Activated CD8-positive, alpha-beta T cell treated with anti-CD3 and anti-CD28 coated beads, Interleukin-2, amount 10 ng/mL, durations not matched to agents 7 days and 5 days (primary cell): ENCODE measurements at regions not wholly inside any gene's neighbourhood (a gene's known extent, or its start where the extent isn't known, plus 50 kb on each side); places are given as distances from the start of the nearest gene placed in this dataset.

Experiments used
- ATAC-seq: fragments of 150-1000 bp; cut with Tn5 transposase; one replicate; pipeline ENCODE4 v1.10.0; 2021; ENCODE audit warnings: moderate library complexity
- CTCF ChIA-PET: fragments of 350-600 bp; sonication (Branson Sonifier 250); formaldehyde crosslinking; loops from one replicate; lab custom pipeline; 2021; ENCODE audit warnings: antibody characterized with exemption; lab: Charles Lee
- POLR2A ChIA-PET: fragments of 350-600 bp; sonication (Branson Sonifier 250); formaldehyde crosslinking; loops from one replicate; lab custom pipeline; 2021; ENCODE audit warnings: antibody characterized with exemption; lab: Charles Lee
- DNase-seq: peaks from one replicate; pipeline ENCODE4 v3.0.0-alpha.2; 2020
- H3K27ac Mint-ChIP-seq: one replicate; pipeline ENCODE4 v1.8.0; 2021; ENCODE audit warnings: mild to moderate bottlenecking, mixed read lengths
- H3K27me3 Mint-ChIP-seq: one replicate; pipeline ENCODE4 v1.8.0; 2021; ENCODE audit warnings: low read depth, mixed read lengths
- H3K36me3 Mint-ChIP-seq: one replicate; pipeline ENCODE4 v1.8.0; 2021; ENCODE audit warnings: low read depth, mixed read lengths
- H3K4me1 Mint-ChIP-seq: one replicate; pipeline ENCODE4 v1.8.0; 2021; ENCODE audit warnings: low read depth, mixed read lengths
- H3K4me3 Mint-ChIP-seq: one replicate; pipeline ENCODE4 v1.8.0; 2021; ENCODE audit warnings: mild to moderate bottlenecking, mixed read lengths
- H3K9me3 Mint-ChIP-seq: one replicate; pipeline ENCODE4 v1.8.0; 2022; ENCODE audit warnings: mixed read lengths; ENCODE audit not compliant: insufficient read depth

- Mint-ChIP-seq H3K36me3 (peaks cover 2% of the 10 kb centered on the region), H3K27me3 (peaks cover 18% of the 10 kb centered on the region), H3K27ac (no peak overlapping the region), H3K4me1 (no peaks in the 10 kb centered on the region), H3K4me3 (no peak overlapping the region), H3K9me3 (peaks cover 4% of the 10 kb centered on the region)
- ATAC-seq = no peak
- ChIA-PET POLR2A (no interaction called here), CTCF (no interaction called here)
- DNase-seq = no peak
These were observed 58.7 kb upstream of the HRH2 start for GRCh38 chr5:175599210-175599609.

GRCh38 chr5:175603987-175604739, 53.7 kb upstream of the HRH2 start:
- ATAC-seq (no peak), DNase-seq (no peak)
- H3K27ac Mint-ChIP-seq = no peak overlapping the region
- CTCF ChIA-PET = interaction anchor here (1.3 kb wide), 1 partner anchor 19 kb away, joined by 3 read pairs; no protein-coding TSS in a partner anchor
- POLR2A ChIA-PET = no interaction called here
- no peak overlapping the region for H3K4me3 Mint-ChIP-seq
- peaks cover 5% of the 10 kb centered on the region for H3K4me1 Mint-ChIP-seq
- H3K36me3 Mint-ChIP-seq = no peaks in the 10 kb centered on the region
- H3K9me3 Mint-ChIP-seq = peaks cover 2% of the 10 kb centered on the region
- H3K27me3 Mint-ChIP-seq = peaks cover 22% of the 10 kb centered on the region

GRCh38 chr5:175606409-175606808, 51.5 kb upstream of the HRH2 start:
- POLR2A ChIA-PET = no interaction called here
- DNase-seq (no peak), ATAC-seq (no peak)
- Mint-ChIP-seq H3K27ac (no peak overlapping the region), H3K4me3 (no peak overlapping the region), H3K36me3 (no peaks in the 10 kb centered on the region), H3K4me1 (peaks cover 10% of the 10 kb centered on the region), H3K9me3 (peaks cover 2% of the 10 kb centered on the region), H3K27me3 (peaks cover 28% of the 10 kb centered on the region)
- CTCF ChIA-PET = interaction anchor here (1.9 kb wide), 1 partner anchor 72 kb away, joined by 7 read pairs; no protein-coding TSS in a partner anchor
